ENCODE measurements at regions not wholly inside any gene's neighbourhood (a gene's known extent, or its start where the extent isn't known, plus 50 kb on each side); places are given as distances from the start of the nearest gene placed in this dataset.
A peak's percentile ranks its signal among the peaks of the same experiment; 100 is the strongest.

DNA sequence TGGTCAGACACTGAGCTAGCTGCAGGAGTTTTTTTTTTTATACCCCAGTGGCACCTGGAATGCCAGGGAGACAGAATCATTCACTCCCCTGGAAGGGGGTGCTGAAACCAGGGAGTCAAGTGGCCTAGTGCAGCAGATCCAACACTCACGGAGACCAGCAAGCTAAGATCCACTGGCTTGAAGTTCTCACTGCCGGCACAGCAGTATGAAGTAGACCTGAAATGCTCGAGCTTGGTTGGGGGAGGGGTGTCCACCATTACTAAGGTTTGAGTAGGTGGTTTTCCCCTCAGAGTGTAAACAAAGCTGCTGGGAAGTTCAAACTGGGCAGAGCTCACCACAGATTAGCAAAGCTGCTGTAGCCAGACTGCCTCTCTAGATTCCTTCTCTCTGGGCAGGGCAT, 537.9 kb upstream of the LCORL start:
- H4K20me1 ChIP-seq (ENCODE audit: insufficient read depth, low read length): no peaks in the 10 kb centered on the region
- peak; percentile 40 for DNase-seq (ENCODE audit: low spot score)
- H3K4me2 ChIP-seq (ENCODE audit: low read depth, low read length): peak overlapping the region; percentile 52
- no peak for FAIRE-seq
- peaks cover 13% of the 10 kb centered on the region for H3K4me1 ChIP-seq (ENCODE audit: insufficient read depth, low read length)
- no peaks in the 10 kb centered on the region for H3K79me2 ChIP-seq (ENCODE audit: insufficient read depth, low read length)
- POLR2A ChIA-PET: interaction anchor here (0.5 kb wide), 1 partner anchor 894 kb away, joined by 3 read pairs; no protein-coding TSS in a partner anchor
- H3K27ac ChIP-seq (ENCODE audit: extremely low read length, insufficient read depth, low read length): no peak overlapping the region
- CTCF ChIA-PET (ENCODE audit: low intra/inter-chr PET ratio, low total read pairs): no interaction called here
- H3K36me3 ChIP-seq (replicated peaks in 1 of 2; ENCODE audit: control insufficient read depth in 1 of 2, insufficient read depth in 2 of 2, low read length in 2 of 2): no peaks in the 10 kb centered on the region
- peak; percentile 74 for ATAC-seq
- in situ Hi-C loops (cut with HindIII; ENCODE audit: extremely low pct_ligation_motif_present, low pct_unique_long_range_greater_than_20kb) (no loop called here), intact Hi-C loops (cut with micrococcal nuclease; ENCODE audit: unreplicated experiment) (no loop called here)
- WGBS (ENCODE audit: low lambda C conversion rate): 7% methylated on average over 2 of the region's 3 CpGs
- H3K9me3 ChIP-seq (ENCODE audit: low read length): no peaks in the 10 kb centered on the region
- H3K4me3 ChIP-seq (replicated peaks in 1 of 3; ENCODE audit: insufficient read depth in 1 of 3, low read depth in 2 of 3, low read length in 3 of 3): peak overlapping the region in 1 of 3 experiments; percentile 25; a peak in 1 of 6 replicates
- TF ChIP-seq FOXA1 (IDR thresholded peaks at IDR 0.05) (no peak), FOXA1 (CRISPR knock-in tag; IDR thresholded peaks at IDR 0.05) (peak; percentile 28; the same call in 1 of the 2 replicates), ZMYM4 (CRISPR knock-in tag; IDR thresholded peaks at IDR 0.05) (0 out of 2 replicates have a peak, but pooled peaks have one; percentile 15), SOX6 (IDR thresholded peaks at IDR 0.05) (no peak), SOX6 (CRISPR knock-in tag; IDR thresholded peaks at IDR 0.05) (0 out of 2 replicates have a peak, but pooled peaks have one; percentile 17), ZNF343 (CRISPR knock-in tag; IDR thresholded peaks at IDR 0.05) (0 out of 2 replicates have a peak, but pooled peaks have one; percentile 29), AGO1 (IDR thresholded peaks at IDR 0.05; ENCODE audit: low read depth, low read length, poor library complexity, severe bottlenecking) (no peak), ZNF672 (CRISPR knock-in tag; IDR thresholded peaks at IDR 0.05) (no peak)
- TF ChIP-seq, protein P1, sequence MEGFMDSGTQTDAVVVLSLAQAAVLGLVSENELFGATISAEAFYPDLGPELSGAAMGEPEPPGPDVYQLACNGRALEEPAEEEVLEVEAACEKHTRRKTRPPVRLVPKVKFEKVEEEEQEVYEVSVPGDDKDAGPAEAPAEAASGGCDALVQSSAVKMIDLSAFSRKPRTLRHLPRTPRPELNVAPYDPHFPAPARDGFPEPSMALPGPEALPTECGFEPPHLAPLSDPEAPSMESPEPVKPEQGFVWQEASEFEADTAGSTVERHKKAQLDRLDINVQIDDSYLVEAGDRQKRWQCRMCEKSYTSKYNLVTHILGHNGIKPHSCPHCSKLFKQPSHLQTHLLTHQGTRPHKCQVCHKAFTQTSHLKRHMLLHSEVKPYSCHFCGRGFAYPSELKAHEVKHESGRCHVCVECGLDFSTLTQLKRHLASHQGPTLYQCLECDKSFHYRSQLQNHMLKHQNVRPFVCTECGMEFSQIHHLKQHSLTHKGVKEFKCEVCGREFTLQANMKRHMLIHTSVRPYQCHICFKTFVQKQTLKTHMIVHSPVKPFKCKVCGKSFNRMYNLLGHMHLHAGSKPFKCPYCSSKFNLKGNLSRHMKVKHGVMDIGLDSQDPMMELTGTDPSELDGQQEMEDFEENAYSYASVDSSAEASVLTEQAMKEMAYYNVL (CRISPR knock-in tag; IDR thresholded peaks at IDR 0.05; ENCODE audit: borderline replicate concordance): 0 out of 2 replicates have a peak, but pooled peaks have one; percentile 21
- TF ChIP-seq, protein P2, sequence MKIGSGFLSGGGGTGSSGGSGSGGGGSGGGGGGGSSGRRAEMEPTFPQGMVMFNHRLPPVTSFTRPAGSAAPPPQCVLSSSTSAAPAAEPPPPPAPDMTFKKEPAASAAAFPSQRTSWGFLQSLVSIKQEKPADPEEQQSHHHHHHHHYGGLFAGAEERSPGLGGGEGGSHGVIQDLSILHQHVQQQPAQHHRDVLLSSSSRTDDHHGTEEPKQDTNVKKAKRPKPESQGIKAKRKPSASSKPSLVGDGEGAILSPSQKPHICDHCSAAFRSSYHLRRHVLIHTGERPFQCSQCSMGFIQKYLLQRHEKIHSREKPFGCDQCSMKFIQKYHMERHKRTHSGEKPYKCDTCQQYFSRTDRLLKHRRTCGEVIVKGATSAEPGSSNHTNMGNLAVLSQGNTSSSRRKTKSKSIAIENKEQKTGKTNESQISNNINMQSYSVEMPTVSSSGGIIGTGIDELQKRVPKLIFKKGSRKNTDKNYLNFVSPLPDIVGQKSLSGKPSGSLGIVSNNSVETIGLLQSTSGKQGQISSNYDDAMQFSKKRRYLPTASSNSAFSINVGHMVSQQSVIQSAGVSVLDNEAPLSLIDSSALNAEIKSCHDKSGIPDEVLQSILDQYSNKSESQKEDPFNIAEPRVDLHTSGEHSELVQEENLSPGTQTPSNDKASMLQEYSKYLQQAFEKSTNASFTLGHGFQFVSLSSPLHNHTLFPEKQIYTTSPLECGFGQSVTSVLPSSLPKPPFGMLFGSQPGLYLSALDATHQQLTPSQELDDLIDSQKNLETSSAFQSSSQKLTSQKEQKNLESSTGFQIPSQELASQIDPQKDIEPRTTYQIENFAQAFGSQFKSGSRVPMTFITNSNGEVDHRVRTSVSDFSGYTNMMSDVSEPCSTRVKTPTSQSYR (CRISPR knock-in tag; IDR thresholded peaks at IDR 0.05; ENCODE audit: borderline replicate concordance): peak; percentile 77; the same call in 1 of the 2 replicates
- no TSS peak for BruUV-seq (replicated peaks)
- H3K9ac ChIP-seq (ENCODE audit: insufficient read depth, low read depth, low read length): no peak overlapping the region
- no peak overlapping the region for H2AFZ ChIP-seq (ENCODE audit: low read length)
- no peaks in the 10 kb centered on the region for H3K27me3 ChIP-seq (ENCODE audit: control insufficient read depth in 1 of 2, insufficient read depth in 2 of 2, low read length in 2 of 2)

Data from HepG2 (cell line).